Eye (tissue), 1 donor: ENCODE measurements at regions not wholly inside any gene's neighbourhood (a gene's known extent, or its start where the extent isn't known, plus 50 kb on each side); places are given as distances from the start of the nearest gene placed in this dataset.

ENCODE experiments used
- DNase-seq: peaks from one replicate; pipeline ENCODE4 v3.0.0-alpha.2; 2015

- no peak for DNase-seq
These were observed 110.6 kb downstream of the SIK1 start for GRCh38 chr21:43316156-43316845.

GRCh38 chr21:43315244-43316137 is 111.4 kb downstream of the SIK1 start:
- DNase-seq, result no peak

GRCh38 chr21:43313939-43314405 is 113.0 kb downstream of the SIK1 start:
- DNase-seq, result no peak

GRCh38 chr21:43313221-43313938 is 113.6 kb downstream of the SIK1 start:
- no peak for DNase-seq

- peak; percentile 52 for DNase-seq
These were observed 114.2 kb downstream of the SIK1 start for GRCh38 chr21:43312751-43313169.

GRCh38 chr21:43312011-43312410 is 114.9 kb downstream of the SIK1 start:
- DNase-seq, result no peak

GRCh38 chr21:43311301-43311817 is 115.6 kb downstream of the SIK1 start:
- DNase-seq, result no peak

- DNase-seq, result no peak
These were observed 118.1 kb downstream of the SIK1 start for GRCh38 chr21:43308815-43309283.

GRCh38 chr21:43308101-43308814 is 118.7 kb downstream of the SIK1 start:
- no peak for DNase-seq

- no peak for DNase-seq
These were observed 119.3 kb downstream of the SIK1 start for GRCh38 chr21:43307677-43308070.

GRCh38 chr21:43306911-43307676 is 119.8 kb downstream of the SIK1 start:
- no peak for DNase-seq

GRCh38 chr21:43306391-43306790 is 120.5 kb downstream of the SIK1 start:
- DNase-seq, result no peak

- no peak for DNase-seq
These were observed 121.1 kb downstream of the SIK1 start for GRCh38 chr21:43305811-43306311.

- DNase-seq, result no peak
These were observed 121.6 kb downstream of the SIK1 start for GRCh38 chr21:43305336-43305665.

GRCh38 chr21:43304621-43305335 is 122.2 kb downstream of the SIK1 start:
- no peak for DNase-seq

- no peak for DNase-seq
These were observed 122.7 kb downstream of the SIK1 start for GRCh38 chr21:43304206-43304605.

- DNase-seq, result no peak
These were observed 123.4 kb downstream of the SIK1 start for GRCh38 chr21:43303275-43304178.

- no peak for DNase-seq
These were observed 124.2 kb downstream of the SIK1 start for GRCh38 chr21:43302769-43303168.

- DNase-seq, result no peak
These were observed 124.8 kb downstream of the SIK1 start for GRCh38 chr21:43302062-43302700.
